Bronchial epithelial cell (primary cell): ENCODE measurements at regions not wholly inside any gene's neighbourhood (a gene's known extent, or its start where the extent isn't known, plus 50 kb on each side); places are given as distances from the start of the nearest gene placed in this dataset.

ENCODE experiments used
- DNase-seq: peaks from one replicate; pipeline ENCODE4 v3.0.0-alpha.2; 2010; ENCODE audit warnings: low read depth
- FAIRE-seq: peaks from 2 replicates; lab custom pipeline; 2011; peaks lifted over from hg19 to GRCh38; lab: Jason Lieb, UNC
- H3K27me3 ChIP-seq: 2 replicates; pipeline ENCODE4 v1.5.1; 2011; ENCODE audit warnings: low read length; ENCODE audit not compliant: control insufficient read depth, insufficient read depth
- H3K36me3 ChIP-seq: 2 replicates; pipeline ENCODE4 v1.5.1; 2011; ENCODE audit warnings: low read length; ENCODE audit not compliant: control insufficient read depth, insufficient read depth
- H3K4me3 ChIP-seq: 2 replicates; pipeline ENCODE4 v1.5.1; 2011; ENCODE audit warnings: mild to moderate bottlenecking, low read depth, low read length, control low read depth
- CTCF ChIP-seq: IDR thresholded peaks from 2 replicates; pipeline ENCODE4 v1.5.1; 2011; ENCODE audit warnings: mild to moderate bottlenecking, moderate library complexity, low read length, control low read depth, inconsistent platforms; ENCODE audit not compliant: insufficient read depth, severe bottlenecking

- TF ChIP-seq CTCF, result no peak
- no peak overlapping the region for H3K4me3 ChIP-seq
- FAIRE-seq (no peak), DNase-seq (no peak)
- H3K27me3 ChIP-seq, result peaks cover 2% of the 10 kb centered on the region
- H3K36me3 ChIP-seq, result no peaks in the 10 kb centered on the region
Measured at GRCh38 chr3:127449486-127450212, 140.9 kb downstream of the TPRA1 start.

GRCh38 chr3:127448671-127449070 lies 141.9 kb downstream of the TPRA1 start:
- no peak for DNase-seq

GRCh38 chr3:127448161-127448561 lies 142.4 kb downstream of the TPRA1 start:
- H3K4me3 ChIP-seq, result no peak overlapping the region
- H3K36me3 ChIP-seq, result no peaks in the 10 kb centered on the region
- TF ChIP-seq CTCF, result peak; percentile 25
- peaks cover 2% of the 10 kb centered on the region for H3K27me3 ChIP-seq
- peak; percentile 2 for DNase-seq
- FAIRE-seq, result no peak

More at GRCh38 chr3:127448671-127449070, 141.9 kb downstream of the TPRA1 start:
- no peak overlapping the region for H3K4me3 ChIP-seq
- no peak for FAIRE-seq
- no peaks in the 10 kb centered on the region for H3K36me3 ChIP-seq
- H3K27me3 ChIP-seq, result peaks cover 2% of the 10 kb centered on the region
- no peak for TF ChIP-seq CTCF

- TF ChIP-seq CTCF, result no peak
- Histone ChIP-seq H3K27me3 (peaks cover 2% of the 10 kb centered on the region), H3K4me3 (no peak overlapping the region), H3K36me3 (no peaks in the 10 kb centered on the region)
- no peak for DNase-seq
- peak; percentile 96 for FAIRE-seq
Measured at GRCh38 chr3:127446756-127447155, 143.8 kb downstream of the TPRA1 start.

GRCh38 chr3:127445581-127446343 lies 144.8 kb downstream of the TPRA1 start:
- no peak for TF ChIP-seq CTCF
- FAIRE-seq (no peak), DNase-seq (peak; percentile 15)
- H3K4me3 ChIP-seq, result no peak overlapping the region
- H3K36me3 ChIP-seq, result no peaks in the 10 kb centered on the region
- H3K27me3 ChIP-seq, result peaks cover 2% of the 10 kb centered on the region
